ENCODE measurements at regions not wholly inside any gene's neighbourhood (a gene's known extent, or its start where the extent isn't known, plus 50 kb on each side); places are given as distances from the start of the nearest gene placed in this dataset.

DNA sequence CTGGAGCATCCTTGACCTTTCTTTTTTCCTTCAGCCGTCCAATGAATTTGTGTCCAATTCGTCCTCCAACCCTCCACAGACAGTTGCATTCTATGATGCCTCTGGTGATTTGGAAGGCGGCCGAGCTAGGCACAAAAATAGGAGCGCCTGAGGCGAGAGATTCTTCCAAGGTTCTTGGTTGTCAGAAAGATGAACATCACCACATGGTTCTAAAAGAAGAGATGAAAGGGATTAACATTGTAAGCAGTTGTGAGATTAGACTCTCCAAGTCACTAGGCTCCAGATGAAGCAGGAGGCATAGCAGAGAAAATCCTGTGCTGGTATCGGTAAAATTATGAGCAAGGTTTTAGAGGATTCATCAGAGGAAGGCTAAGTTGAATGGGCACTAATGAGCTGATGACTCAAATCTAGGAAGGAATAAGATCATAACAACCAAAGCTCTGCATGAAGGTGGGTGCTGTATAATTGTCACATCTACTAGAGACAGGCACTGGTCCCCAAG lies 75.4 kb upstream of the MAP4K3 start:
- Histone ChIP-seq H3K9me3 (no peaks in the 10 kb centered on the region), H3K36me3 (no peaks in the 10 kb centered on the region), H3K27me3 (no peaks in the 10 kb centered on the region), H3K4me1 (peaks cover 3 to 87% (median 61%) of the 10 kb centered on the region in 4 donors), H3K27ac (peak overlapping the region; percentile 30 to 77 (median 66)), H3K4me3 (no peak overlapping the region)
- intact Hi-C loops (cut with DNase I; ENCODE audit: low total_unique reads): no loop called here
- DNase-seq: no peak
- TF ChIP-seq EP300 (IDR thresholded peaks at IDR 0.05) (no peak), POLR2A (IDR thresholded peaks at IDR 0.05) (no peak)
- 63 to 86% (median 78%) methylated on average over 7 of the region's 7 CpGs for WGBS, 5 donors

DNA sequence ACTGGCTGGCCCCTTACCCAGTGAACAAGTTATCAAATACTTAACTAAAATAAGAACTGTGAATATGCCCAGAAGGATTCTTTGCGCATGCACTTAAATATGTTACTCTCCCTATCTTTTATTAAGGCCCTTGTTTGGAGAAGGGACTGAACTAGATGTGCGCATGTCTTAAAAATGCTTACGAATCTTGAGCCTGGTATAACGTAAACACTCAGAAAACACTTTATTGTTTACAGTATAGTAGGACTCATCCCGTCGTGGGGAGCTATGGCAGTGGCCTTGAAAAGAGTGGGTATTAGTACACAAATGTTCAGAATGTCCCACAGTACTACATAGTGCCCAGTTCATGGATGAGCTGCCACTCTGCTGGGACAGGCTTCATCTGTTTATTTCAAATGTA lies 75.9 kb upstream of the MAP4K3 start:
- Histone ChIP-seq H3K27me3 (no peaks in the 10 kb centered on the region), H3K4me3 (no peak overlapping the region), H3K27ac (peak overlapping the region; percentile 16 to 77 (median 66)), H3K9me3 (no peaks in the 10 kb centered on the region), H3K36me3 (no peaks in the 10 kb centered on the region), H3K4me1 (peaks cover 3 to 87% (median 64%) of the 10 kb centered on the region in 4 donors)
- DNase-seq: no peak
- TF ChIP-seq POLR2AphosphoS5 (IDR thresholded peaks at IDR 0.05) (no peak), POLR2A (IDR thresholded peaks at IDR 0.05) (no peak), EP300 (IDR thresholded peaks at IDR 0.05) (no peak)
- TF ChIP-seq, protein P1, sequence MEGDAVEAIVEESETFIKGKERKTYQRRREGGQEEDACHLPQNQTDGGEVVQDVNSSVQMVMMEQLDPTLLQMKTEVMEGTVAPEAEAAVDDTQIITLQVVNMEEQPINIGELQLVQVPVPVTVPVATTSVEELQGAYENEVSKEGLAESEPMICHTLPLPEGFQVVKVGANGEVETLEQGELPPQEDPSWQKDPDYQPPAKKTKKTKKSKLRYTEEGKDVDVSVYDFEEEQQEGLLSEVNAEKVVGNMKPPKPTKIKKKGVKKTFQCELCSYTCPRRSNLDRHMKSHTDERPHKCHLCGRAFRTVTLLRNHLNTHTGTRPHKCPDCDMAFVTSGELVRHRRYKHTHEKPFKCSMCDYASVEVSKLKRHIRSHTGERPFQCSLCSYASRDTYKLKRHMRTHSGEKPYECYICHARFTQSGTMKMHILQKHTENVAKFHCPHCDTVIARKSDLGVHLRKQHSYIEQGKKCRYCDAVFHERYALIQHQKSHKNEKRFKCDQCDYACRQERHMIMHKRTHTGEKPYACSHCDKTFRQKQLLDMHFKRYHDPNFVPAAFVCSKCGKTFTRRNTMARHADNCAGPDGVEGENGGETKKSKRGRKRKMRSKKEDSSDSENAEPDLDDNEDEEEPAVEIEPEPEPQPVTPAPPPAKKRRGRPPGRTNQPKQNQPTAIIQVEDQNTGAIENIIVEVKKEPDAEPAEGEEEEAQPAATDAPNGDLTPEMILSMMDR (IDR thresholded peaks at IDR 0.05): no peak
- intact Hi-C loops (cut with DNase I; ENCODE audit: low total_unique reads): no loop called here
- 74 to 84% (median 82%) methylated on average over 6 of the region's 6 CpGs for WGBS, 5 donors

DNA sequence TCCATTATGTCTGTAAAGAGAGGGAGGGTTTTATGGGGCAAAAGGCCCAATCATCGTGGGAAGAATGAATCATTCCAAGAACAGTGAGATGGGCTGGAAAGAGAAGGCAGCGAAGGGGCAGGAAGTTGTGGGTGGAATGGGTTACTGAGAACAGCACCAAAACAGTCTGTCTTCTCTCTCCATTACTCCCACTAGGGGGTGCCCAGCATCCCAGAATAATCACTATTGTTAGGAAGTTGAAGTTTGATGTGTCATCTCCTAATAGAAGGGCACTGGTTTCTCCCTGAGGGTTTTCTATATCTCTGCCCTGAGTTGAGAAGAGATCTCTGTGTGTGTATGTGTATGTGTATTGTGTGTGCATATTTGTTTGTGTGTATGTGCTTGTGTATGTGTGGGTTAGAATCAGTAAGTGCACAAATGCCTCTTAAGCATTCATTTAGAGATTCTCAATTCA lies 76.6 kb upstream of the MAP4K3 start:
- Histone ChIP-seq H3K27ac (peak overlapping the region; percentile 53 to 77 (median 66)), H3K9me3 (no peaks in the 10 kb centered on the region), H3K36me3 (no peaks in the 10 kb centered on the region), H3K4me1 (peaks cover 3 to 81% (median 60%) of the 10 kb centered on the region in 4 donors), H3K27me3 (no peaks in the 10 kb centered on the region), H3K4me3 (no peak overlapping the region)
- intact Hi-C loops (cut with DNase I; ENCODE audit: low total_unique reads): no loop called here
- WGBS, 5 donors: 8 to 25% (median 10%) methylated on average over 2 of the region's 2 CpGs
- peak; percentile 50 to 78 for DNase-seq
- TF ChIP-seq, protein P1 (IDR thresholded peaks at IDR 0.05): peak in 5 of 7 experiments; percentile 26 to 52 (median 49)
- TF ChIP-seq EP300 (IDR thresholded peaks at IDR 0.05): no peak
- TF ChIP-seq POLR2A (IDR thresholded peaks at IDR 0.05): no peak
- TF ChIP-seq POLR2AphosphoS5 (IDR thresholded peaks at IDR 0.05): peak in 1 of 3 donors; percentile 77

DNA sequence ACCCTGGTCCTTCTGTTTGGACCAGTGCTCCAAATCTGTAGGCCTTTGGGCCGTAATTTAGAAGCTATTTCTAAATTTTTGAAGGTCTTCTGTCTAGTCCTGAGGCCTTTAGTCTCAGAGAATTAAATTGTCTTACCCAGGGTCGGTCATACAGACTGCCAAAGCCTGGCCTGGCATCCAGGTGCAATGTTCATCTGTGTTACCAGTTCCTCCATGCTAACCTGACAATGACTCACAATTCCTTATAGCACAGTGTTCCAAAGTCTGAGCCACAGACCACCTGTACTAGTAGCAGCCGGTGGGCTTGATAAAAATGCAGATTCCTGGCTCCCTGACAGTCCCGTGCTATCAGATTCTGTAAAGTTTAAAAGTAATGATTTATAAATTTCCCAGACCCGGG lies 77.7 kb upstream of the MAP4K3 start:
- Histone ChIP-seq H3K4me1 (peaks cover 0 to 73% (median 55%) of the 10 kb centered on the region in 4 donors), H3K36me3 (no peaks in the 10 kb centered on the region), H3K27ac (peak overlapping the region in 3 of 5 donors; percentile 0 to 77 (median 66)), H3K27me3 (no peaks in the 10 kb centered on the region), H3K4me3 (no peak overlapping the region), H3K9me3 (no peaks in the 10 kb centered on the region)
- DNase-seq: no peak
- no peak for TF ChIP-seq POLR2AphosphoS5 (IDR thresholded peaks at IDR 0.05)
- TF ChIP-seq POLR2A (IDR thresholded peaks at IDR 0.05): no peak
- no peak for TF ChIP-seq EP300 (IDR thresholded peaks at IDR 0.05)
- TF ChIP-seq, protein P1 (IDR thresholded peaks at IDR 0.05): no peak
- intact Hi-C loops (cut with DNase I; ENCODE audit: low total_unique reads): no loop called here
- WGBS, 5 donors: 83 to 92% (median 90%) methylated on average over 5 of the region's 5 CpGs

DNA sequence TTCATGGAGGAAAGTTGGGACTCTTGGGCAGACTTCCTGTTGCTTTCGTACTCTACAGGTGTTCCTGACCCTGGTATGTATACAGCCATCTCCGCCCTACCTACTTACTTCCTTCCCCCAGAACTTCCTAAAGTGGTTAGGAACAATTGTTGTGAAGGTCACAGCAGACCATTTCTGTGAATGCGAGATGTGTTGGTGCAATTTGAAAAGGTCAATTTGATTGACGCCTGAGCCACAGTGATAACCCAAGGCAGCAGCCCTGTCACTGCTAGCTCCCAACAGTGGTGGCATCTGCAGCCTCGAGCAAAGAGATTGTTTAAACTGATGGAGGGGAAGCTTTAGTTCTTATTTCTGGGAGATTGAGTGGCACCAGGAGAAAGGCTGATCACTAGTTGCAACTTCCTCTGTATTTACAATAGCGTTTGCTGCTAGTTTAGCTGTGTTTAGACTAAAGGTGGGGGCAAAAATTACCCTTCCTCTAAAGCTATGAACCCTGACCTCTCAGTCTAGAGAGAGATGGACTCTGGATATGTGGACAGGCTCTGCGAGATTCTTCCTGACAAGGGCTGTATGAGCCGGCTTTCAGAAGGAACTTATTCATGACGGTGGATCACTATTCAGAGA lies 78.3 kb upstream of the MAP4K3 start:
- no peak overlapping the region for H3K4me3 ChIP-seq
- 64 to 73% (median 71%) methylated on average over 9 of the region's 9 CpGs for WGBS, 5 donors
- DNase-seq: no peak
- intact Hi-C loops (cut with DNase I; ENCODE audit: low total_unique reads): no loop called here
- H3K9me3 ChIP-seq: no peaks in the 10 kb centered on the region
- peak overlapping the region in 4 of 5 donors; percentile 0 to 77 (median 63) for H3K27ac ChIP-seq
- H3K4me1 ChIP-seq: peaks cover 0 to 67% (median 55%) of the 10 kb centered on the region in 4 donors
- H3K27me3 ChIP-seq: no peaks in the 10 kb centered on the region
- H3K36me3 ChIP-seq: no peaks in the 10 kb centered on the region
- no peak for TF ChIP-seq POLR2A (IDR thresholded peaks at IDR 0.05)

Data from stomach (tissue), 8 donors.